T-cell (primary cell): ENCODE measurements at regions not wholly inside any gene's neighbourhood (a gene's known extent, or its start where the extent isn't known, plus 50 kb on each side); places are given as distances from the start of the nearest gene placed in this dataset.
A peak's percentile ranks its signal among the peaks of the same experiment; 100 is the strongest.
"Not testable (repeated sequence)": the region's sequence is repeated elsewhere in the genome, so short reads cannot be mapped to it uniquely, and the experiment has no call there.

Experiments
- ATAC-seq, 4 experiments: fragments of 200-7000 bp in 3 of 4; fragments of 150-1000 bp in 1 of 4; cut with Tn5 transposase; replicated peaks in 1 of 4; 1 replicate in 3 of 4; 2 replicates in 1 of 4; pipeline ENCODE4 v1.10.0; 2021; ENCODE audit warnings: moderate library complexity in 3 of 4, mild to moderate bottlenecking in 2 of 4, moderate number of reproducible peaks in 1 of 4
- CTCF ChIA-PET, 2 donors: fragments of 300-600 bp; sonication (Branson Sonifier 250); formaldehyde crosslinking; loops; one replicate each; lab custom pipeline; 2022; ENCODE audit warnings: antibody characterized with exemption in 2 of 2; lab: Charles Lee
- POLR2A ChIA-PET, 2 donors: fragments of 300-600 bp; sonication (Branson Sonifier 250); formaldehyde crosslinking; loops; one replicate each; lab custom pipeline; 2022; ENCODE audit warnings: antibody characterized with exemption in 2 of 2; lab: Charles Lee
- DNase-seq, 35 experiments: peaks; one replicate each; pipeline versions ENCODE4 v3.0.0 to v3.0.0-alpha.2; 2013 to 2023
- H3K27ac ChIP-seq: one replicate; pipeline ENCODE4 v1.5.1; 2013; ENCODE audit warnings: low read length
- H3K27me3 ChIP-seq, 2 experiments: replicated peaks in 1 of 2; 1 replicate in 1 of 2; 2 replicates in 1 of 2; pipeline versions ENCODE4 v1.6.1 to v1.7.0; 2013; ENCODE audit warnings: low read length in 1 of 2, mixed read lengths in 1 of 2; ENCODE audit not compliant: control insufficient read depth in 2 of 2, insufficient read depth in 2 of 2; ENCODE audit errors: extremely low read depth in 1 of 2
- H3K36me3 ChIP-seq, 2 donors: 1 replicate in 1 of 2; 2 replicates in 1 of 2; pipeline versions ENCODE4 v1.6.1 to v1.7.0; 2013; ENCODE audit warnings: low read length in 1 of 2; ENCODE audit not compliant: control insufficient read depth in 2 of 2, insufficient read depth in 1 of 2; ENCODE audit errors: extremely low read depth in 1 of 2
- H3K4me1 ChIP-seq, 2 experiments: 1 replicate in 1 of 2; 2 replicates in 1 of 2; pipeline versions ENCODE4 v1.6.1 to v1.7.0; 2013; ENCODE audit warnings: low read length in 2 of 2, mixed read lengths in 1 of 2; ENCODE audit not compliant: insufficient read depth in 2 of 2, control insufficient read depth in 1 of 2; ENCODE audit errors: extremely low read depth in 1 of 2
- H3K4me3 ChIP-seq, 2 donors: 1 replicate in 1 of 2; 2 replicates in 1 of 2; pipeline versions ENCODE4 v1.5.1 to v1.7.0; 2013; ENCODE audit warnings: mild to moderate bottlenecking in 2 of 2, low read length in 1 of 2, moderate library complexity in 1 of 2; ENCODE audit not compliant: control insufficient read depth in 1 of 2; ENCODE audit errors: extremely low read depth in 1 of 2
- H3K9me3 ChIP-seq: 2 replicates; pipeline ENCODE4 v1.7.0; 2013
- H3K27ac Mint-ChIP-seq, 2 donors: one replicate each; pipeline ENCODE4 v1.8.0; 2020 to 2021; ENCODE audit warnings: mild to moderate bottlenecking in 2 of 2, mixed read lengths in 2 of 2
- H3K27me3 Mint-ChIP-seq, 2 donors: one replicate each; pipeline ENCODE4 v1.8.0; 2021 to 2022; ENCODE audit warnings: mixed read lengths in 2 of 2
- H3K36me3 Mint-ChIP-seq: one replicate; pipeline ENCODE4 v1.8.0; 2021; ENCODE audit warnings: mixed read lengths
- H3K4me1 Mint-ChIP-seq, 3 donors: one replicate each; pipeline ENCODE4 v1.8.0; 2020 to 2022; ENCODE audit warnings: mixed read lengths in 3 of 3, mild to moderate bottlenecking in 1 of 3
- H3K4me3 Mint-ChIP-seq, 3 donors: one replicate each; pipeline ENCODE4 v1.8.0; 2020 to 2022; ENCODE audit warnings: mild to moderate bottlenecking in 3 of 3, mixed read lengths in 3 of 3, moderate library complexity in 3 of 3
- H3K9me3 Mint-ChIP-seq, 3 donors: one replicate each; pipeline ENCODE4 v1.8.0; 2020 to 2022; ENCODE audit warnings: mixed read lengths in 3 of 3
- WGBS: methylation state at CpG from one replicate; pipeline ENCODE4 v1.1.5; 2013; ENCODE audit warnings: missing lambda C conversion rate; ENCODE audit not compliant: insufficient coverage; 5-methylcytosine and 5-hydroxymethylcytosine counted together

GRCh38 chr20:25991051-25991755 lies 294.6 kb upstream of the ZNF337 start:
- Mint-ChIP-seq H3K27me3 (peaks cover 6 to 8% of the 10 kb centered on the region in 2 donors), H3K9me3 (no peaks in the 10 kb centered on the region), H3K36me3 (no peaks in the 10 kb centered on the region), H3K27ac (no peak overlapping the region), H3K4me3 (no peak overlapping the region), H3K4me1 (peaks cover 7 to 10% (median 7%) of the 10 kb centered on the region in 3 donors)
- no peak for ATAC-seq
- Histone ChIP-seq H3K4me1 (peaks cover 0 to 9% of the 10 kb centered on the region in 2 experiments), H3K27me3 (peaks cover 0 to 16% of the 10 kb centered on the region in 2 experiments), H3K9me3 (no peaks in the 10 kb centered on the region), H3K36me3 (no peaks in the 10 kb centered on the region), H3K4me3 (no peak overlapping the region), H3K27ac (no peak overlapping the region)
- WGBS: 90% methylated on average over 21 of the region's 30 CpGs
- DNase-seq: no peak
- POLR2A ChIA-PET: no interaction called here
- CTCF ChIA-PET: no interaction called here

- H3K27ac ChIP-seq, H3K4me3 ChIP-seq, H3K9me3 ChIP-seq, POLR2A ChIA-PET, ATAC-seq, H3K27me3 Mint-ChIP-seq, H3K36me3 ChIP-seq, H3K4me3 Mint-ChIP-seq, CTCF ChIA-PET, H3K9me3 Mint-ChIP-seq, H3K36me3 Mint-ChIP-seq, H3K27ac Mint-ChIP-seq, H3K4me1 ChIP-seq: not testable (repeated sequence)
- peaks cover 10 to 21% (median 13%) of the 10 kb centered on the region in 3 donors for H3K4me1 Mint-ChIP-seq
- peak in 1 of 35 experiments; percentile 12 for DNase-seq
- H3K27me3 ChIP-seq: peaks cover 0 to 16% of the 10 kb centered on the region in 2 experiments
- WGBS: 96% methylated on average over 11 of the region's 11 CpGs
Observed at GRCh38 chr20:25989686-25990085, 293.0 kb upstream of the ZNF337 start.

GRCh38 chr20:25989196-25989595 lies 292.5 kb upstream of the ZNF337 start:
- H3K4me1 ChIP-seq: peaks cover 0 to 9% of the 10 kb centered on the region in 2 experiments
- ChIA-PET POLR2A (no interaction called here), CTCF (no interaction called here)
- H3K27ac Mint-ChIP-seq: no peak overlapping the region
- no peak overlapping the region for H3K4me3 Mint-ChIP-seq
- peaks cover 10 to 21% (median 13%) of the 10 kb centered on the region in 3 donors for H3K4me1 Mint-ChIP-seq
- peaks cover 6 to 10% of the 10 kb centered on the region in 2 donors for H3K27me3 Mint-ChIP-seq
- H3K4me3 ChIP-seq: no peak overlapping the region
- no peak overlapping the region for H3K27ac ChIP-seq
- DNase-seq: peak in 1 of 35 experiments; percentile 13
- peaks cover 0 to 16% of the 10 kb centered on the region in 2 experiments for H3K27me3 ChIP-seq
- no peaks in the 10 kb centered on the region for H3K36me3 Mint-ChIP-seq
- no peak for ATAC-seq
- no peaks in the 10 kb centered on the region for H3K9me3 Mint-ChIP-seq
- WGBS: 94% methylated on average over 19 of the region's 19 CpGs
- H3K36me3 ChIP-seq: no peaks in the 10 kb centered on the region
- no peaks in the 10 kb centered on the region for H3K9me3 ChIP-seq

- peak in 1 of 35 experiments; percentile 19 for DNase-seq
- H3K4me1 ChIP-seq, H3K27ac ChIP-seq, CTCF ChIA-PET, H3K27me3 Mint-ChIP-seq, ATAC-seq, H3K4me3 ChIP-seq, H3K36me3 ChIP-seq, H3K36me3 Mint-ChIP-seq, H3K9me3 Mint-ChIP-seq, H3K27ac Mint-ChIP-seq, POLR2A ChIA-PET, H3K9me3 ChIP-seq: not testable (repeated sequence)
- peaks cover 0 to 16% of the 10 kb centered on the region in 2 experiments for H3K27me3 ChIP-seq
- Mint-ChIP-seq H3K4me3 (peak overlapping the region; percentile 66 to 68 (median 67)), H3K4me1 (peaks cover 11 to 21% (median 21%) of the 10 kb centered on the region in 3 donors)
- WGBS: 91% methylated on average over 13 of the region's 14 CpGs
Observed at GRCh38 chr20:25987928-25988560, 291.4 kb upstream of the ZNF337 start.

- Histone ChIP-seq H3K4me3 (peak overlapping the region; percentile 51 to 54), H3K27ac (no peak overlapping the region), H3K36me3 (no peaks in the 10 kb centered on the region), H3K27me3 (peaks cover 0 to 16% of the 10 kb centered on the region in 2 experiments), H3K4me1 (peaks cover 0 to 9% of the 10 kb centered on the region in 2 experiments), H3K9me3 (no peaks in the 10 kb centered on the region)
- ChIA-PET POLR2A (no interaction called here), CTCF (no interaction called here)
- WGBS: 30% methylated on average over 42 of the region's 46 CpGs
- Mint-ChIP-seq H3K36me3 (no peaks in the 10 kb centered on the region), H3K27me3 (peaks cover 4 to 8% of the 10 kb centered on the region in 2 donors), H3K4me3 (peak overlapping the region; percentile 66 to 68 (median 67)), H3K9me3 (no peaks in the 10 kb centered on the region), H3K4me1 (peaks cover 16 to 26% (median 21%) of the 10 kb centered on the region in 3 donors), H3K27ac (no peak overlapping the region)
- ATAC-seq (peak; percentile 71 to 85 (median 78)), DNase-seq (peak in 34 of 35 experiments; percentile 15 to 67 (median 42))
Observed at GRCh38 chr20:25987073-25987927, 290.6 kb upstream of the ZNF337 start.

- Mint-ChIP-seq H3K4me1 (peaks cover 21 to 42% (median 29%) of the 10 kb centered on the region in 3 donors), H3K27me3 (peaks cover 0 to 5% of the 10 kb centered on the region in 2 donors), H3K36me3 (no peaks in the 10 kb centered on the region), H3K9me3 (no peaks in the 10 kb centered on the region), H3K27ac (no peak overlapping the region), H3K4me3 (peak overlapping the region in 2 of 3 donors; percentile 60 to 68)
- ChIA-PET CTCF (no interaction called here), POLR2A (no interaction called here)
- peaks cover 0 to 14% of the 10 kb centered on the region in 2 experiments for H3K27me3 ChIP-seq
- H3K9me3 ChIP-seq: no peaks in the 10 kb centered on the region
- H3K27ac ChIP-seq: no peak overlapping the region
- H3K36me3 ChIP-seq: no peaks in the 10 kb centered on the region
- peaks cover 0 to 9% of the 10 kb centered on the region in 2 experiments for H3K4me1 ChIP-seq
- 96% methylated on average over 8 of the region's 15 CpGs for WGBS
- no peak overlapping the region for H3K4me3 ChIP-seq
- ATAC-seq (no peak), DNase-seq (peak in 1 of 35 experiments; percentile 13)
Observed at GRCh38 chr20:25985597-25985996, 288.9 kb upstream of the ZNF337 start.
